ENCODE measurements at regions not wholly inside any gene's neighbourhood (a gene's known extent, or its start where the extent isn't known, plus 50 kb on each side); places are given as distances from the start of the nearest gene placed in this dataset.

- DNase-seq: no peak
- Histone ChIP-seq H3K4me3 (no peak overlapping the region), H3K36me3 (no peaks in the 10 kb centered on the region), H3K27me3 (no peaks in the 10 kb centered on the region), H3K27ac (no peak overlapping the region), H3K4me1 (no peaks in the 10 kb centered on the region), H3K9me3 (no peaks in the 10 kb centered on the region)
- no peak for TF ChIP-seq CTCF (IDR thresholded peaks at IDR 0.05)
- TF ChIP-seq POLR2A (IDR thresholded peaks at IDR 0.05): no peak
Measured at GRCh38 chr4:132557660-132558059, 591.4 kb upstream of the PCDH10 start.

- no peaks in the 10 kb centered on the region for H3K27me3 ChIP-seq
- H3K9me3 ChIP-seq: no peaks in the 10 kb centered on the region
- no peak overlapping the region for H3K27ac ChIP-seq
- H3K4me3 ChIP-seq: no peak overlapping the region
- H3K4me1 ChIP-seq: no peaks in the 10 kb centered on the region
- no peak for DNase-seq
- no peak for TF ChIP-seq CTCF (IDR thresholded peaks at IDR 0.05)
- no peak for TF ChIP-seq POLR2A (IDR thresholded peaks at IDR 0.05)
- H3K36me3 ChIP-seq: no peaks in the 10 kb centered on the region
Measured at GRCh38 chr4:132564920-132565319, 584.2 kb upstream of the PCDH10 start.

- no peaks in the 10 kb centered on the region for H3K27me3 ChIP-seq
- TF ChIP-seq POLR2A (IDR thresholded peaks at IDR 0.05) (no peak), CTCF (IDR thresholded peaks at IDR 0.05) (no peak)
- no peak for DNase-seq
- no peak overlapping the region for H3K27ac ChIP-seq
- H3K9me3 ChIP-seq: no peaks in the 10 kb centered on the region
- H3K4me3 ChIP-seq: no peak overlapping the region
- H3K4me1 ChIP-seq: no peaks in the 10 kb centered on the region
- no peaks in the 10 kb centered on the region for H3K36me3 ChIP-seq
Measured at GRCh38 chr4:132565542-132565941, 583.6 kb upstream of the PCDH10 start.

- DNase-seq: no peak
- no peak for TF ChIP-seq CTCF (IDR thresholded peaks at IDR 0.05)
- no peak for TF ChIP-seq POLR2A (IDR thresholded peaks at IDR 0.05)
- H3K27me3 ChIP-seq: no peaks in the 10 kb centered on the region
Measured at GRCh38 chr4:132572210-132572609, 576.9 kb upstream of the PCDH10 start.

GRCh38 chr4:132587626-132588025 lies 561.5 kb upstream of the PCDH10 start:
- DNase-seq: no peak
- no peaks in the 10 kb centered on the region for H3K9me3 ChIP-seq

More at GRCh38 chr4:132572210-132572609, 576.9 kb upstream of the PCDH10 start:
- no peaks in the 10 kb centered on the region for H3K9me3 ChIP-seq
- no peak overlapping the region for H3K27ac ChIP-seq
- H3K4me3 ChIP-seq: no peak overlapping the region
- H3K4me1 ChIP-seq: no peaks in the 10 kb centered on the region
- no peaks in the 10 kb centered on the region for H3K36me3 ChIP-seq

More at GRCh38 chr4:132587626-132588025, 561.5 kb upstream of the PCDH10 start:
- Histone ChIP-seq H3K4me3 (no peak overlapping the region), H3K27ac (no peak overlapping the region), H3K27me3 (no peaks in the 10 kb centered on the region), H3K4me1 (no peaks in the 10 kb centered on the region), H3K36me3 (no peaks in the 10 kb centered on the region)
- TF ChIP-seq CTCF (IDR thresholded peaks at IDR 0.05): no peak
- TF ChIP-seq POLR2A (IDR thresholded peaks at IDR 0.05): no peak

Data from Peyer's patch (tissue), 4 donors.